Transverse colon (tissue), 4 donors: ENCODE measurements at regions not wholly inside any gene's neighbourhood (a gene's known extent, or its start where the extent isn't known, plus 50 kb on each side); places are given as distances from the start of the nearest gene placed in this dataset.

Experiments
- DNase-seq: peaks from one replicate; pipeline ENCODE4 v3.0.0-alpha.2; 2019
- H3K27ac ChIP-seq, 4 donors: fragments of 200-600 bp; sonication (generic); 2 replicates each; pipeline ENCODE4 v1.5.1; 2016 to 2018; ENCODE audit warnings: inconsistent platforms in 4 of 4
- H3K27me3 ChIP-seq: fragments of 200-600 bp; sonication (generic); 2 replicates; pipeline ENCODE4 v1.5.1; 2017; ENCODE audit warnings: inconsistent platforms
- H3K36me3 ChIP-seq, 4 donors: fragments of 200-600 bp; sonication (generic); 2 replicates each; pipeline ENCODE4 v1.5.1; 2017 to 2019; ENCODE audit warnings: inconsistent platforms in 4 of 4
- H3K4me1 ChIP-seq, 4 donors: fragments of 200-600 bp; sonication (generic); 2 replicates each; pipeline ENCODE4 v1.5.1; 2017 to 2020; ENCODE audit warnings: inconsistent platforms in 4 of 4
- H3K4me3 ChIP-seq, 4 donors: fragments of 200-600 bp; sonication (generic); 1 replicate in 1 of 4; 2 replicates in 3 of 4; pipeline versions ENCODE4 v1.5.1 to v1.6.1; 2017 to 2019; ENCODE audit warnings: inconsistent platforms in 4 of 4
- H3K9me3 ChIP-seq, 2 donors: fragments of 200-600 bp; sonication (generic); 2 replicates each; pipeline ENCODE4 v1.5.1; 2017 to 2019; ENCODE audit warnings: inconsistent platforms in 2 of 2
- CTCF ChIP-seq, 5 experiments: fragments of 200-600 bp in 3 of 5; fragments of 450-650 bp in 2 of 5; sonication (generic) in 3 of 5; IDR thresholded peaks; 1 replicate in 2 of 5; 2 replicates in 3 of 5; pipeline ENCODE4 v1.5.1; 2016 to 2017; ENCODE audit warnings: antibody characterized with exemption in 5 of 5, inconsistent platforms in 3 of 5, mild to moderate bottlenecking in 2 of 5, moderate library complexity in 1 of 5
- EP300 ChIP-seq: sonication (generic); formaldehyde crosslinking; IDR thresholded peaks from one replicate; pipeline ENCODE4 v1.6.1; 2017; ENCODE audit warnings: antibody characterized with exemption, low read depth
- POLR2A ChIP-seq: fragments of 450-650 bp; IDR thresholded peaks from one replicate; pipeline ENCODE4 v1.6.1; 2016; ENCODE audit warnings: antibody characterized with exemption, mild to moderate bottlenecking, moderate library complexity
- POLR2AphosphoS5 ChIP-seq, 3 donors: sonication (generic); formaldehyde crosslinking; IDR thresholded peaks; one replicate each; pipeline ENCODE4 v1.6.1; 2016; ENCODE audit warnings: antibody characterized with exemption in 3 of 3
- WGBS, 2 donors: methylation state at CpG; one replicate each; pipeline ENCODE4 v1.1.5; 2018; ENCODE audit warnings: low coverage in 1 of 2; 5-methylcytosine and 5-hydroxymethylcytosine counted together
- in situ Hi-C, 4 donors: fragments of 200-750 bp; cut with MboI; loops; one replicate each; pipeline versions ENCODE4 v1.15.0 to v1.15.1; 2017; ENCODE audit warnings: low sequenced_read_pairs in 3 of 4, low pct_ligation_motif_present in 1 of 4, low pct_unique_long_range_greater_than_20kb in 1 of 4
- intact Hi-C: fragments of 100-400 bp; cut with DNase I; formaldehyde crosslinking; loops from one replicate; pipeline ENCODE4 v1.15.1; 2023; ENCODE audit warnings: low total_unique reads

DNA sequence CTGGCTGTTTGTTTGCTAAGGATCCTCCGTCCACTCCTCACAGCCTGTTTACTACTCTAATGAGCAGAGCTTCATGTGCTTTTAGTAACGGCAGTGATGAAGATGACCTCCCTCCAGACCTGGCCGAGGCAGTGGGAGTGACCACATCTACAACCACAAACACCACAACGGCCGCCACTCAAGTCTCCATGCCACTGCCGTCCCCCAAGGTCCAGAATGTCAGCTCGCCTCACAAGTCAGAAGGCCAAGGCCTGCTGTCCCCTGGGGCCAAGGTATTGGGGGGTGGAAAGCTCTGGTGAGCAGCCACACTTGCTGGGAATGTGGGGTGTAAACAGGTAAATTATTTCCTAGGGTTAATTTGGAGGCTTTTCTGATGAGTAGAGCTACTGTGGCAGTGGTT lies 926.4 kb downstream of the IPMK start:
- DNase-seq = no peak
- H3K4me1 ChIP-seq = no peaks in the 10 kb centered on the region
- no peaks in the 10 kb centered on the region for H3K36me3 ChIP-seq
- H3K27me3 ChIP-seq = no peaks in the 10 kb centered on the region
- no peak overlapping the region for H3K27ac ChIP-seq
- peaks cover 0 to 5% of the 10 kb centered on the region in 2 donors for H3K9me3 ChIP-seq
- no peak overlapping the region for H3K4me3 ChIP-seq
- intact Hi-C loops = no loop called here
- in situ Hi-C loops = no loop called here
- TF ChIP-seq POLR2AphosphoS5 (IDR thresholded peaks at IDR 0.05) = no peak
- no peak for TF ChIP-seq POLR2A
- TF ChIP-seq EP300 = no peak
- TF ChIP-seq CTCF (IDR thresholded peaks at IDR 0.05) = no peak
- WGBS, 2 donors = 84 to 100% methylated on average over 1 to 7 of the region's 7 CpGs

- peaks cover 0 to 5% of the 10 kb centered on the region in 2 donors for H3K9me3 ChIP-seq
- WGBS, 2 donors = 29 to 40% methylated on average over 3 to 4 of the region's 4 CpGs
- H3K4me1 ChIP-seq = no peaks in the 10 kb centered on the region
- H3K4me3 ChIP-seq = no peak overlapping the region
- no peaks in the 10 kb centered on the region for H3K36me3 ChIP-seq
- in situ Hi-C loops (no loop called here), intact Hi-C loops (no loop called here)
- H3K27me3 ChIP-seq = no peaks in the 10 kb centered on the region
- DNase-seq = no peak
- TF ChIP-seq EP300 = no peak
- TF ChIP-seq POLR2AphosphoS5 (IDR thresholded peaks at IDR 0.05) = no peak
- no peak for TF ChIP-seq POLR2A
- peak; percentile 49 to 71 (median 56) for TF ChIP-seq CTCF (IDR thresholded peaks at IDR 0.05)
- H3K27ac ChIP-seq = no peak overlapping the region
Measured at GRCh38 chr10:57338823-57339558, 928.7 kb downstream of the IPMK start.

GRCh38 chr10:57336865-57337264 lies 930.8 kb downstream of the IPMK start:
- Histone ChIP-seq H3K4me3 (no peak overlapping the region), H3K27me3 (no peaks in the 10 kb centered on the region), H3K27ac (no peak overlapping the region), H3K9me3 (no peaks in the 10 kb centered on the region), H3K36me3 (no peaks in the 10 kb centered on the region), H3K4me1 (no peaks in the 10 kb centered on the region)
- 20 to 89% methylated on average over 1 to 12 of the region's 14 CpGs for WGBS, 2 donors
- in situ Hi-C loops (no loop called here), intact Hi-C loops (no loop called here)
- TF ChIP-seq EP300 = no peak
- TF ChIP-seq POLR2AphosphoS5 (IDR thresholded peaks at IDR 0.05) = no peak
- no peak for TF ChIP-seq POLR2A
- DNase-seq = no peak

DNA sequence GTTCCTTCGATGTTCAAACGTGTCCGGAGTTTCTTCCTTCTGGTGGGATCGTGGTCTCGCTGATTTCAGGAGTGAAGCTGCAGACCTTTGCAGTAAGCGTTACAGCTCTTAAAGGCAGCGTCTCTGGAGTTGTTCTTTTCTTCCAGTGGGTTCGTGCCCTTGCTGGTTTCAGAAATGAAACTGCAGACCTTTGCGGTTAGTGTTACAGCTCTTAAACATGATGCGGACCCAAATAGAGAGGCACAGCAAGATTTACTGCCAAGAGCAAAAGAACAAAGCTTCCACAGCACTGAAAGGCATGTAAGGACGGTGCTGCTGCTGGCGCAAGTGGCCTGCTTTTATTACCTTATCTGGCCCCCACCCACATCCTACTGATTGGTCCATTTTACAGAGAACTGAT lies 931.4 kb downstream of the IPMK start:
- Histone ChIP-seq H3K27me3 (no peaks in the 10 kb centered on the region), H3K27ac (no peak overlapping the region), H3K9me3 (no peaks in the 10 kb centered on the region), H3K36me3 (no peaks in the 10 kb centered on the region), H3K4me3 (no peak overlapping the region), H3K4me1 (no peaks in the 10 kb centered on the region)
- intact Hi-C loops (no loop called here), in situ Hi-C loops (no loop called here)
- 79 to 100% methylated on average over 1 to 12 of the region's 12 CpGs for WGBS, 2 donors
- DNase-seq = no peak
- TF ChIP-seq POLR2AphosphoS5 (IDR thresholded peaks at IDR 0.05) = no peak
- no peak for TF ChIP-seq CTCF (IDR thresholded peaks at IDR 0.05)
- no peak for TF ChIP-seq EP300
- no peak for TF ChIP-seq POLR2A

GRCh38 chr10:57334523-57334922 lies 933.2 kb downstream of the IPMK start:
- in situ Hi-C loops (no loop called here), intact Hi-C loops (no loop called here)
- no peaks in the 10 kb centered on the region for H3K9me3 ChIP-seq
- no peak for DNase-seq
- H3K27me3 ChIP-seq = no peaks in the 10 kb centered on the region
- TF ChIP-seq CTCF (IDR thresholded peaks at IDR 0.05) (no peak), POLR2AphosphoS5 (IDR thresholded peaks at IDR 0.05) (no peak), POLR2A (no peak), EP300 (no peak)
- H3K36me3 ChIP-seq = no peaks in the 10 kb centered on the region
- H3K27ac ChIP-seq = no peak overlapping the region
- no peak overlapping the region for H3K4me3 ChIP-seq
- no peaks in the 10 kb centered on the region for H3K4me1 ChIP-seq
- 56 to 60% methylated on average over 4 of the region's 4 CpGs for WGBS, 2 donors
